Embryonic facial prominence (tissue), 1 donor: ENCODE measurements at regions not wholly inside any gene's neighbourhood (a gene's known extent, or its start where the extent isn't known, plus 50 kb on each side); places are given as distances from the start of the nearest gene placed in this dataset.

Source experiments
- DNase-seq: peaks from one replicate; pipeline ENCODE4 v3.0.0-alpha.2; 2016; ENCODE audit errors: extremely low spot score

- DNase-seq, result no peak
Observed at GRCh38 chr13:32910530-32910929, 105.7 kb upstream of the KL start.

GRCh38 chr13:32911506-32911905 is 104.7 kb upstream of the KL start:
- no peak for DNase-seq

- no peak for DNase-seq
Observed at GRCh38 chr13:32914686-32915085, 101.5 kb upstream of the KL start.

- no peak for DNase-seq
Observed at GRCh38 chr13:32917504-32917903, 98.7 kb upstream of the KL start.

- DNase-seq, result no peak
Observed at GRCh38 chr13:32923725-32924124, 92.5 kb upstream of the KL start.

- DNase-seq, result no peak
Observed at GRCh38 chr13:32924886-32925285, 91.3 kb upstream of the KL start.

GRCh38 chr13:32925506-32925905 is 90.7 kb upstream of the KL start:
- no peak for DNase-seq

- no peak for DNase-seq
Observed at GRCh38 chr13:32932376-32932775, 83.8 kb upstream of the KL start.

GRCh38 chr13:32936716-32937115 is 79.5 kb upstream of the KL start:
- DNase-seq, result no peak

- no peak for DNase-seq
Observed at GRCh38 chr13:32938314-32938713, 77.9 kb upstream of the KL start.

GRCh38 chr13:32938907-32939306 is 77.3 kb upstream of the KL start:
- DNase-seq, result no peak

GRCh38 chr13:32940601-32941000 is 75.6 kb upstream of the KL start:
- DNase-seq, result no peak

- no peak for DNase-seq
Observed at GRCh38 chr13:32941368-32941767, 74.9 kb upstream of the KL start.

- DNase-seq, result no peak
Observed at GRCh38 chr13:32946558-32946957, 69.7 kb upstream of the KL start.

- no peak for DNase-seq
Observed at GRCh38 chr13:32947411-32948276, 68.6 kb upstream of the KL start.

GRCh38 chr13:32949820-32950219 is 66.4 kb upstream of the KL start:
- DNase-seq, result no peak

GRCh38 chr13:32951580-32951979 is 64.6 kb upstream of the KL start:
- no peak for DNase-seq

- DNase-seq, result no peak
Observed at GRCh38 chr13:32955881-32956594, 60.2 kb upstream of the KL start.

GRCh38 chr13:32956595-32956933 is 59.7 kb upstream of the KL start:
- DNase-seq, result no peak

- no peak for DNase-seq
Observed at GRCh38 chr13:32960626-32961025, 55.6 kb upstream of the KL start.

GRCh38 chr13:32961724-32962123 is 54.5 kb upstream of the KL start:
- DNase-seq, result no peak

GRCh38 chr13:32962342-32962741 is 53.9 kb upstream of the KL start:
- no peak for DNase-seq

- no peak for DNase-seq
Observed at GRCh38 chr13:32964987-32965386, 51.2 kb upstream of the KL start.
